Ishikawa (cell line): ENCODE measurements at regions not wholly inside any gene's neighbourhood (a gene's known extent, or its start where the extent isn't known, plus 50 kb on each side); places are given as distances from the start of the nearest gene placed in this dataset.

Source experiments
- EP300 ChIP-seq: IDR thresholded peaks from 2 replicates; pipeline ENCODE4 v1.6.1; 2012; ENCODE audit warnings: borderline replicate concordance
- FOXM1 ChIP-seq: IDR thresholded peaks from 2 replicates; pipeline ENCODE4 v1.6.1; 2012; ENCODE audit warnings: low read depth, borderline replicate concordance
- TAF1 ChIP-seq: IDR thresholded peaks from 2 replicates; pipeline ENCODE4 v1.6.1; 2012; ENCODE audit warnings: low read depth, mild to moderate bottlenecking
- TCF12 ChIP-seq: IDR thresholded peaks from 2 replicates; pipeline ENCODE4 v1.6.1; 2012; ENCODE audit warnings: low read depth
- USF1 ChIP-seq: IDR thresholded peaks from 2 replicates; pipeline ENCODE4 v1.6.1; 2012

- TF ChIP-seq FOXM1 (no peak), TAF1 (no peak), USF1 (no peak), EP300 (no peak), TCF12 (no peak)
Measured at GRCh38 chr2:146748046-146748445, 1096.8 kb upstream of the ACVR2A start.
